SK-N-MC (cell line): ENCODE measurements at regions not wholly inside any gene's neighbourhood (a gene's known extent, or its start where the extent isn't known, plus 50 kb on each side); places are given as distances from the start of the nearest gene placed in this dataset.

Experiments
- EZH2 ChIP-seq: fragments of 200-600 bp; sonication (generic); IDR thresholded peaks from one replicate; pipeline ENCODE4 v1.6.1; 2017; ENCODE audit warnings: antibody characterized with exemption
- FOXP2 ChIP-seq: optimal IDR thresholded peaks from 2 replicates; pipeline ENCODE3; 2011; ENCODE audit warnings: mild to moderate bottlenecking, moderate library complexity; ENCODE audit not compliant: insufficient read depth; ENCODE audit errors: extremely low read length, control extremely low read depth
- POLR2AphosphoS5 ChIP-seq: IDR thresholded peaks from 2 replicates; pipeline ENCODE4 v1.6.1; 2012; ENCODE audit warnings: mild to moderate bottlenecking, low read depth, low read length, borderline replicate concordance

DNA sequence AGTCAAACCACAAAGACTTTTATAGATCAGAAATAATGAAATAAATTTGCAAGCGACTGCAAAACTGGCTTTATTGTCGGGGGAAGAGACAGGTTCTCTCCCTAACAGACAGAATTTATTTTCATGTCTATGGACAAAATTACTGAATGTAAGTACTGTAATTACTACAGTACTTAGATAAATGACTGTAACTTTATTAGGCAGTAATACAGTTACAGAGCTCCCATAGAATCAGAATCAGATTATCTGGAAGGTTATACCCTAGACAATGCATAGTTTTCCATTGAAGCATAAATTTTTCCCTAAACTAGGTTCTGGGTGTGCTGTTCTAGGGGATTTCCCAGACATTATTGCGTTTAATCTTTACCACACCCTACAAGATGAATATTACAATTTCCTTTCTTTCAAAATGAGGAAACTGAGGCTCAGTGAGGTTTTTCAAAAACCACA lies 114.2 kb downstream of the C12orf75 start:
- TF ChIP-seq POLR2AphosphoS5 (no peak), EZH2 (no peak), FOXP2 (no peak)
